ENCODE measurements at regions not wholly inside any gene's neighbourhood (a gene's known extent, or its start where the extent isn't known, plus 50 kb on each side); places are given as distances from the start of the nearest gene placed in this dataset.
"Not testable (repeated sequence)": the region's sequence is repeated elsewhere in the genome, so short reads cannot be mapped to it uniquely, and the experiment has no call there.

- intact Hi-C loops (cut with DNase I): no loop called here
- DNase-seq (ENCODE audit: low spot score): no peak
- Histone ChIP-seq H3K9me3 (no peaks in the 10 kb centered on the region), H3K27ac (no peak overlapping the region), H3K36me3 (no peaks in the 10 kb centered on the region), H3K27me3 (replicated peaks; ENCODE audit: insufficient read depth) (peaks cover 5% of the 10 kb centered on the region), H3K4me3 (no peak overlapping the region), H3K4me1 (replicated peaks) (no peaks in the 10 kb centered on the region)
- TF ChIP-seq POLR2A (IDR thresholded peaks at IDR 0.05): no peak
- WGBS: 63% methylated on average over 1 of the region's 1 CpG
Observed at GRCh38 chr6:165768961-165769360, 105.9 kb upstream of the PDE10A start.

GRCh38 chr6:165767228-165767627 is 104.2 kb upstream of the PDE10A start:
- TF ChIP-seq CTCF (IDR thresholded peaks at IDR 0.05): no peak
- no peak for TF ChIP-seq POLR2A (IDR thresholded peaks at IDR 0.05)
- no peak for TF ChIP-seq POLR2AphosphoS5 (IDR thresholded peaks at IDR 0.05)
- no peaks in the 10 kb centered on the region for H3K9me3 ChIP-seq

GRCh38 chr6:165766457-165766856 is 103.4 kb upstream of the PDE10A start:
- DNase-seq (ENCODE audit: low spot score): no peak
- Histone ChIP-seq H3K27me3 (replicated peaks; ENCODE audit: insufficient read depth) (peaks cover 4% of the 10 kb centered on the region), H3K4me3 (no peak overlapping the region), H3K36me3 (no peaks in the 10 kb centered on the region), H3K4me1 (replicated peaks) (no peaks in the 10 kb centered on the region), H3K27ac (no peak overlapping the region), H3K9me3 (no peaks in the 10 kb centered on the region)
- TF ChIP-seq CTCF (IDR thresholded peaks at IDR 0.05) (no peak), POLR2A (IDR thresholded peaks at IDR 0.05) (no peak), POLR2AphosphoS5 (IDR thresholded peaks at IDR 0.05) (no peak)
- intact Hi-C loops (cut with DNase I): no loop called here
- 22% methylated on average over 4 of the region's 4 CpGs for WGBS

More at GRCh38 chr6:165767228-165767627, 104.2 kb upstream of the PDE10A start:
- no peak overlapping the region for H3K4me3 ChIP-seq
- 91% methylated on average over 3 of the region's 3 CpGs for WGBS
- no peaks in the 10 kb centered on the region for H3K36me3 ChIP-seq
- peaks cover 4% of the 10 kb centered on the region for H3K27me3 ChIP-seq (replicated peaks; ENCODE audit: insufficient read depth)
- intact Hi-C loops (cut with DNase I): no loop called here
- H3K4me1 ChIP-seq (replicated peaks): no peaks in the 10 kb centered on the region
- no peak overlapping the region for H3K27ac ChIP-seq
- DNase-seq (ENCODE audit: low spot score): no peak

- Histone ChIP-seq H3K36me3 (no peaks in the 10 kb centered on the region), H3K27me3 (replicated peaks; ENCODE audit: insufficient read depth) (peaks cover 4% of the 10 kb centered on the region), H3K4me1 (replicated peaks) (no peaks in the 10 kb centered on the region), H3K4me3 (no peak overlapping the region), H3K27ac (no peak overlapping the region), H3K9me3 (no peaks in the 10 kb centered on the region)
- DNase-seq (ENCODE audit: low spot score): no peak
- no peak for TF ChIP-seq POLR2A (IDR thresholded peaks at IDR 0.05)
- TF ChIP-seq CTCF (IDR thresholded peaks at IDR 0.05): no peak
- TF ChIP-seq POLR2AphosphoS5 (IDR thresholded peaks at IDR 0.05): no peak
- WGBS: 76% methylated on average over 7 of the region's 7 CpGs
- intact Hi-C loops (cut with DNase I): no loop called here
Observed at GRCh38 chr6:165766026-165766425, 103.0 kb upstream of the PDE10A start.

- H3K4me1 ChIP-seq (replicated peaks); H3K36me3 ChIP-seq; H3K9me3 ChIP-seq; H3K27me3 ChIP-seq (replicated peaks; ENCODE audit: insufficient read depth); intact Hi-C loops (cut with DNase I); H3K4me3 ChIP-seq; DNase-seq (ENCODE audit: low spot score); H3K27ac ChIP-seq: not testable (repeated sequence)
- 90% methylated on average over 2 of the region's 33 CpGs for WGBS
Observed at GRCh38 chr6:165765256-165765655, 102.2 kb upstream of the PDE10A start.

GRCh38 chr6:165762876-165763275 is 99.8 kb upstream of the PDE10A start:
- H3K36me3 ChIP-seq: no peaks in the 10 kb centered on the region
- no peaks in the 10 kb centered on the region for H3K4me1 ChIP-seq (replicated peaks)
- no peak overlapping the region for H3K27ac ChIP-seq
- 86% methylated on average over 6 of the region's 6 CpGs for WGBS
- H3K9me3 ChIP-seq: no peaks in the 10 kb centered on the region
- no peak overlapping the region for H3K4me3 ChIP-seq
- intact Hi-C loops (cut with DNase I): no loop called here
- DNase-seq (ENCODE audit: low spot score): no peak
- peaks cover 2% of the 10 kb centered on the region for H3K27me3 ChIP-seq (replicated peaks; ENCODE audit: insufficient read depth)
- no peak for TF ChIP-seq CTCF (IDR thresholded peaks at IDR 0.05)
- TF ChIP-seq POLR2A (IDR thresholded peaks at IDR 0.05): no peak
- TF ChIP-seq POLR2AphosphoS5 (IDR thresholded peaks at IDR 0.05): no peak

Data from prostate gland (tissue), 2 donors.